ENCODE measurements at regions not wholly inside any gene's neighbourhood (a gene's known extent, or its start where the extent isn't known, plus 50 kb on each side); places are given as distances from the start of the nearest gene placed in this dataset.

- Histone ChIP-seq H3K9me3 (ENCODE audit: control insufficient read depth, low read depth, low read length) (no peaks in the 10 kb centered on the region), H3K4me2 (ENCODE audit: insufficient read depth, insufficient read length, low read length) (no peak overlapping the region), H4K5ac (ENCODE audit: insufficient read length, low read depth, low read length) (no peak overlapping the region), H3K79me2 (ENCODE audit: insufficient read depth, low read length) (no peaks in the 10 kb centered on the region), H4K91ac (ENCODE audit: insufficient read length, low read depth, low read length) (no peak overlapping the region), H3K4ac (ENCODE audit: low read depth, low read length) (no peak overlapping the region), H3K4me1 (ENCODE audit: insufficient read depth, low read length) (no peaks in the 10 kb centered on the region), H3K23ac (ENCODE audit: insufficient read length, low read depth, low read length) (no peak overlapping the region), H2BK120ac (ENCODE audit: low read depth, low read length, poor library complexity, severe bottlenecking) (no peak overlapping the region), H3K27me3 (ENCODE audit: insufficient read depth, low read length) (no peaks in the 10 kb centered on the region), H2BK15ac (ENCODE audit: low read depth, low read length) (no peak overlapping the region), H2AFZ (ENCODE audit: low read length) (no peak overlapping the region), H3K9ac (ENCODE audit: extremely low read depth, insufficient read length, low read length) (no peak overlapping the region), H3K23me2 (ENCODE audit: insufficient read length, low read depth, low read length, poor library complexity, severe bottlenecking) (no peaks in the 10 kb centered on the region), H3K18ac (ENCODE audit: insufficient read length, low read depth, low read length) (no peak overlapping the region), H3K79me1 (ENCODE audit: insufficient read depth, low read depth, low read length, poor library complexity, severe bottlenecking) (no peaks in the 10 kb centered on the region), H4K8ac (replicated peaks; ENCODE audit: insufficient read length, low read depth, low read length) (no peak overlapping the region), H3T11ph (ENCODE audit: low read length) (no peak overlapping the region), H3K14ac (ENCODE audit: insufficient read depth, low read length) (no peak overlapping the region), H2BK20ac (ENCODE audit: low read depth, low read length, poor library complexity, severe bottlenecking) (no peak overlapping the region), H3K56ac (ENCODE audit: insufficient read length, low read depth, low read length) (no peak overlapping the region), H3K27ac (ENCODE audit: insufficient read length, low read depth, low read length) (no peak overlapping the region), H4K20me1 (ENCODE audit: control insufficient read depth, insufficient read depth, insufficient read length) (no peaks in the 10 kb centered on the region), H2BK12ac (ENCODE audit: insufficient read length, low read depth, low read length) (no peak overlapping the region), H2BK5ac (ENCODE audit: insufficient read length, low read length) (no peak overlapping the region), H2AK5ac (ENCODE audit: insufficient read length, low read length) (no peak overlapping the region)
- H3K9me3 Mint-ChIP-seq, result peaks cover 2 to 3% of the 10 kb centered on the region in 2 experiments; a peak in 2 of 5 replicates
- H3K27me3 Mint-ChIP-seq (ENCODE audit: low read depth), result peaks cover 2% of the 10 kb centered on the region; the same call in 1 of the 2 replicates
- H3K4me1 Mint-ChIP-seq, result peaks cover 8 to 9% of the 10 kb centered on the region in 2 experiments
- WGBS (ENCODE audit: extremely low coverage, insufficient read length, low lambda C conversion rate), result no CpG with 5 or more reads among the region's 1 CpG
- no peak overlapping the region for H3K27ac Mint-ChIP-seq
- H3K36me3 Mint-ChIP-seq (ENCODE audit: insufficient read depth in 1 of 3, low read depth in 3 of 3), result no peaks in the 10 kb centered on the region; a peak in 1 of 7 replicates
- no peak overlapping the region for H3K4me3 Mint-ChIP-seq
- TF ChIP-seq, protein P1, sequence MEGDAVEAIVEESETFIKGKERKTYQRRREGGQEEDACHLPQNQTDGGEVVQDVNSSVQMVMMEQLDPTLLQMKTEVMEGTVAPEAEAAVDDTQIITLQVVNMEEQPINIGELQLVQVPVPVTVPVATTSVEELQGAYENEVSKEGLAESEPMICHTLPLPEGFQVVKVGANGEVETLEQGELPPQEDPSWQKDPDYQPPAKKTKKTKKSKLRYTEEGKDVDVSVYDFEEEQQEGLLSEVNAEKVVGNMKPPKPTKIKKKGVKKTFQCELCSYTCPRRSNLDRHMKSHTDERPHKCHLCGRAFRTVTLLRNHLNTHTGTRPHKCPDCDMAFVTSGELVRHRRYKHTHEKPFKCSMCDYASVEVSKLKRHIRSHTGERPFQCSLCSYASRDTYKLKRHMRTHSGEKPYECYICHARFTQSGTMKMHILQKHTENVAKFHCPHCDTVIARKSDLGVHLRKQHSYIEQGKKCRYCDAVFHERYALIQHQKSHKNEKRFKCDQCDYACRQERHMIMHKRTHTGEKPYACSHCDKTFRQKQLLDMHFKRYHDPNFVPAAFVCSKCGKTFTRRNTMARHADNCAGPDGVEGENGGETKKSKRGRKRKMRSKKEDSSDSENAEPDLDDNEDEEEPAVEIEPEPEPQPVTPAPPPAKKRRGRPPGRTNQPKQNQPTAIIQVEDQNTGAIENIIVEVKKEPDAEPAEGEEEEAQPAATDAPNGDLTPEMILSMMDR (conservative IDR thresholded peaks at IDR 0.05), result no peak
- no peak for DNase-seq
These were observed 410.4 kb upstream of the KLF4 start for GRCh38 chr9:107899961-107900330.
